IgD-negative memory B cell (primary cell): ENCODE measurements at regions not wholly inside any gene's neighbourhood (a gene's known extent, or its start where the extent isn't known, plus 50 kb on each side); places are given as distances from the start of the nearest gene placed in this dataset.
A peak's percentile ranks its signal among the peaks of the same experiment; 100 is the strongest.
"Not testable (repeated sequence)": the region's sequence is repeated elsewhere in the genome, so short reads cannot be mapped to it uniquely, and the experiment has no call there.

Source experiments
- H3K27ac Mint-ChIP-seq, 3 donors: one replicate each; pipeline ENCODE4 v1.8.0; 2020 to 2022; ENCODE audit warnings: mild to moderate bottlenecking in 3 of 3, mixed read lengths in 3 of 3, moderate library complexity in 1 of 3
- H3K27me3 Mint-ChIP-seq: one replicate; pipeline ENCODE4 v1.8.0; 2021; ENCODE audit warnings: mixed read lengths
- H3K36me3 Mint-ChIP-seq: one replicate; pipeline ENCODE4 v1.8.0; 2020; ENCODE audit warnings: mild to moderate bottlenecking, mixed read lengths
- H3K4me1 Mint-ChIP-seq, 3 donors: one replicate each; pipeline ENCODE4 v1.8.0; 2020 to 2022; ENCODE audit warnings: mixed read lengths in 3 of 3, mild to moderate bottlenecking in 1 of 3
- H3K4me3 Mint-ChIP-seq, 4 donors: one replicate each; pipeline ENCODE4 v1.8.0; 2020 to 2022; ENCODE audit warnings: mild to moderate bottlenecking in 4 of 4, mixed read lengths in 4 of 4, moderate library complexity in 3 of 4
- H3K9me3 Mint-ChIP-seq, 3 donors: one replicate each; pipeline ENCODE4 v1.8.0; 2020 to 2021; ENCODE audit warnings: mixed read lengths in 3 of 3, mild to moderate bottlenecking in 1 of 3

DNA sequence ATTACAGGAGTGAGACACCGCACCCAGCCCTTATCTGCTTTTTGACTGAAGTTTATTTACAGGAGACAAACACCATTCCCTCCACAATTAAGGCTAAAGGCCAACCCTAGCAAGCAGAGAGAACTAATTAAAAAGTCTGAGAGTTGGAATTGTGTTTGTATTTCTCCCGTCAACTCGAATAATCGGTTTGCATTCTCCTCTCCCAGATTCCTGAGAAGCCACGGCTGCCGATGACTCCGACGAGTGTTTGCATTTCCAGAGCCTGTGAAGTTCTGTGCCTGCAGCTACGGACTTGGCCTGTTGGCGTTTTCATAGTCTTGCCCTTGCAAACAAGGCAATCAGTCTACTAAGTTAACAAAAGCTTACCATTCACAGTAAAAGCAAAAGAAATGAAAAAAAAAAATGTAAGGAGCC lies 73.2 kb upstream of the NUP50 start:
- H3K4me1 Mint-ChIP-seq = no peaks in the 10 kb centered on the region
- H3K27me3 Mint-ChIP-seq = peaks cover 4% of the 10 kb centered on the region
- no peak overlapping the region for H3K27ac Mint-ChIP-seq
- no peaks in the 10 kb centered on the region for H3K9me3 Mint-ChIP-seq
- no peak overlapping the region for H3K4me3 Mint-ChIP-seq
- H3K36me3 Mint-ChIP-seq = no peaks in the 10 kb centered on the region

DNA sequence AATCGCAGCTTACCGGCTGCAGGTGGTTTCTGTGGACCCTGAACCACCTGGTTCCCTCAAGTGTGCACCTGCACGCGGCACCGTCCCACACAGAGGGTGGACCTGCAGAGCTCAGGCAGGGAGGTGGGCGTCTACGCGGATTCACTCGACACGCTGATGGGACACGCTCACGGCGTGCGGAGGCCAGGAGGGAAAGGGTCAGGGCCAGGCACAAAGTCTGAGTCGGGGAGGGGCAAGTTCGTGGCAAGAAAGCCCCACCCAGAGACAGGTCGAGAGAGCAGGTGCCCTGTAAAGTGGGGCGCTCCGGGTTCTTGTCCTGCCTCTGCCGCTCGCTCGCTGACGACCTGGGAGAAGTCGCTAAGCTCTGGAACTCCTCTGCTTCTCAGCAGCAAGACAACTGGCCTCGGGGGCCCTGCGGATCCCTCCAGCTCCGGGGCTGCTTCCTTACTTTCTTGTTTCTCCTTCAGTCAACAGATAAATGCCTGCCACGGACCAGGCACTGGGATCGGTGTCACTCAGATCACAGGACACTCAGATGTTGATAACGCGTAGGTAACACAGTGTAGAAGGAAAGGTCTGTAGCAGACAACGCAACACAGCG lies 72.4 kb upstream of the NUP50 start:
- no peaks in the 10 kb centered on the region for H3K36me3 Mint-ChIP-seq
- H3K27ac Mint-ChIP-seq = no peak overlapping the region
- H3K4me3 Mint-ChIP-seq = peak overlapping the region in 1 of 4 donors; percentile 63
- H3K9me3 Mint-ChIP-seq = no peaks in the 10 kb centered on the region
- no peaks in the 10 kb centered on the region for H3K4me1 Mint-ChIP-seq
- peaks cover 5% of the 10 kb centered on the region for H3K27me3 Mint-ChIP-seq

DNA sequence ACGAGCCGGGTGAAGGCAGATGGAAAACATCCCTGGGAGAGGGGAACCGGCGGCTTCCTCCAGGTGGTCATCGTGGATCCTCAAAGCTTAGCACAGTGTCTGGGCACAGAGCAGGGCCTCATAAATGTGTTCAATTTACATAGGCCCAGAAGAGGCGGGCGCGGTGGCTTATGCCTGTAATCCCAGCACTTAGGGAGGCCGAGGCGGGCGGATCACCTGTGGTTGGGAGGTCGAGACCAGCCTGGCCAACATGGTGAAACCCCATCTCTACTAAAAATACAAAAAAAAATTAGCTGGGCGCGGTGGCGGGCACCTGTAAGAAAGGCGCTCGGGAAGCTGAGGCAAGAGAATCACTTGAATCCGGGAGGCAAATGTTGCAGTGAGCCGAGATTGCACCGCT lies 71.8 kb upstream of the NUP50 start:
- H3K27me3 Mint-ChIP-seq, H3K4me3 Mint-ChIP-seq, H3K36me3 Mint-ChIP-seq, H3K4me1 Mint-ChIP-seq, H3K9me3 Mint-ChIP-seq, H3K27ac Mint-ChIP-seq: not testable (repeated sequence)

DNA sequence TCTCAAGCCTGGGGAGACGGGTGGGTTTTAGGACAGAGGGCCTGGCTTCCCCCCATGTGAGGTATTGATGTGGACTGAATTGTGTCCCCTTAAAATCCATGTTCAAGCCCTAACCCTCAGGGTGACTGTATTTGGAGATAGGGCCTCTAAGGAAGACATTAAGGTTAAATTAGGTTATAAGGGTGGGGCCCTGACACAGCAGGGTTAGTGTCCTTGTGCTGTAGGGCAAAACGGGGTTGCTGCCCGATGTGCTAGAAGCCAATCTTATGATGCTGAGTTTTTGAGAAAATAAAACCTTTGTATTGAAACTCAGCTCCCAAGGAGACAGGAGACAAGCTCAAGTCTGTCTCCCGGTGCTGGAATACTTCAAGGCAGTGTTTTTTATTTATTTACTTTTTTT lies 71.1 kb upstream of the NUP50 start:
- Mint-ChIP-seq H3K4me1 (no peaks in the 10 kb centered on the region), H3K27me3 (peaks cover 7% of the 10 kb centered on the region), H3K27ac (no peak overlapping the region), H3K9me3 (no peaks in the 10 kb centered on the region), H3K36me3 (no peaks in the 10 kb centered on the region), H3K4me3 (no peak overlapping the region)

DNA sequence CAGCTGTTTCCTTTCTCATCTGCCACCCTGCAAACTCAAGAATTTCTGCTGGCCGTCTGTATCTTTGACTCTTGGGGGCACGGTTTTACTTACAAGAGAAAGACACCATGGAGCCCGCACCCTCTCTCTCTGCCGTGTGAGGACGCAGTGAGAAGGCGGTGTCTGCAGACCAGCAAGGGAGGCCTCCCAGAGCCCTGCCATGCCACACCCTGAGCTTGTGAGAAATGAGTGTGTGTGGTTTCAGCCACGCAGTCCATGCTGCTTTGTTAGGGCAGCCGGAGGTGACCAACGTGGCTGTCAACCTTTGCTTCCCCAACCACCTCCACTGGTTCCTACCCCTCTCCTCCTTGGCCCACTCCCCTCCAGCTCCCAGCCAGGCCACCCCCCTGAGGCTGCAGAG lies 70.1 kb upstream of the NUP50 start:
- Mint-ChIP-seq H3K36me3 (no peaks in the 10 kb centered on the region), H3K27ac (no peak overlapping the region), H3K9me3 (no peaks in the 10 kb centered on the region), H3K27me3 (peaks cover 7% of the 10 kb centered on the region), H3K4me1 (no peaks in the 10 kb centered on the region), H3K4me3 (no peak overlapping the region)

DNA sequence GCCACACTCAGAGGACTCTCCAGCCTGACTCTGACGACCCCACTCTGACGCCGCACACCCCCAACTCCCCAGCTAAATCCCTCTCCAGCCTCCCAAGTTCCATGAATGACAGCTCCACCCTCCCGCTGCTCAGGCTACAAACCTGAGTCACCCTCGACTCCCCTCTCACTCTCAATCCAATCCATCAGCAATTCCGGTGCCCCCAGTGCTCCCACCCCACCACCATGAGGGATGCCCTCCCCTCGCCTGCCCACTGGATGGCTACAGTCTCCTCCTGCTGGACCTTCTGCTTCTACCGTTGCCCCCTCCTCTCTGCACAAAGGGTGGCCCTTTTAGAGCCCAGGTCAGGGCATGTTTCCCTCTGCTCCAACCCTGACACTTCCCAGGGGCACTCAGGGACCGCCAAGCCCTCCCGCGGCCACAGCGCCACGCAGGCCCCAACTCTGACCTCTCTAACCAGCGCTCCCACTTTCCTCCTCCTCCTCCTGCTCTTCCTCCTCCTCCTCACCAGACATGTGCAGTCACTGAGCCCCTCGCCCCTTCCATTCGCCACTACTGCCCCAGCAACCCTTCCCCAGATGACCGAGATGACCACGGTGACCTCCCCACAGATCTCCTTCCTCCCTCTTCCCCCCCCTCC lies 69.5 kb upstream of the NUP50 start:
- no peaks in the 10 kb centered on the region for H3K4me1 Mint-ChIP-seq
- H3K27ac Mint-ChIP-seq = no peak overlapping the region
- H3K9me3 Mint-ChIP-seq = no peaks in the 10 kb centered on the region
- H3K4me3 Mint-ChIP-seq = no peak overlapping the region
- peaks cover 7% of the 10 kb centered on the region for H3K27me3 Mint-ChIP-seq
- H3K36me3 Mint-ChIP-seq = no peaks in the 10 kb centered on the region

DNA sequence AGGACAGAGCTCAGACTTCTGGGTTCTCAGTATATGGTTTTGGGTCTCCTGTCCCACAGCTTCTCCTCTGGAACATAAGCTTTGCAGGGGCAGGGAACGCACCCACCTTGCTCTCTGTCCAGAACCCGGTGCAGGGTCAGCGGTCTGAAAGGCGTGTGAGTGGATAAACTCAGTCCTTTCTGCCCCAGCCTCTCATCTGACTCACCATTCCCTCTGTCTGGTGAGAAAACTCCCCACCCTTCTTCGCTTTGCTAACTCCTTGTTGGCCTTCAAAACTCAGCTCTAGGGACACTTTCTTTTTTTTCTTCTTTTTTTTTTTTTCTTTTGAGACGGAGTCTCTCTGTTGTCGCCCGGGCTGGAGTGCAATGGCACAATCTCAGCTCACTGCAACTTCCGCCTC lies 68.9 kb upstream of the NUP50 start:
- peaks cover 9% of the 10 kb centered on the region for H3K27me3 Mint-ChIP-seq
- no peaks in the 10 kb centered on the region for H3K9me3 Mint-ChIP-seq
- H3K4me3 Mint-ChIP-seq = peak overlapping the region in 1 of 4 donors; percentile 17
- no peak overlapping the region for H3K27ac Mint-ChIP-seq
- peaks cover 0 to 2% (median 0%) of the 10 kb centered on the region in 3 donors for H3K4me1 Mint-ChIP-seq
- no peaks in the 10 kb centered on the region for H3K36me3 Mint-ChIP-seq

DNA sequence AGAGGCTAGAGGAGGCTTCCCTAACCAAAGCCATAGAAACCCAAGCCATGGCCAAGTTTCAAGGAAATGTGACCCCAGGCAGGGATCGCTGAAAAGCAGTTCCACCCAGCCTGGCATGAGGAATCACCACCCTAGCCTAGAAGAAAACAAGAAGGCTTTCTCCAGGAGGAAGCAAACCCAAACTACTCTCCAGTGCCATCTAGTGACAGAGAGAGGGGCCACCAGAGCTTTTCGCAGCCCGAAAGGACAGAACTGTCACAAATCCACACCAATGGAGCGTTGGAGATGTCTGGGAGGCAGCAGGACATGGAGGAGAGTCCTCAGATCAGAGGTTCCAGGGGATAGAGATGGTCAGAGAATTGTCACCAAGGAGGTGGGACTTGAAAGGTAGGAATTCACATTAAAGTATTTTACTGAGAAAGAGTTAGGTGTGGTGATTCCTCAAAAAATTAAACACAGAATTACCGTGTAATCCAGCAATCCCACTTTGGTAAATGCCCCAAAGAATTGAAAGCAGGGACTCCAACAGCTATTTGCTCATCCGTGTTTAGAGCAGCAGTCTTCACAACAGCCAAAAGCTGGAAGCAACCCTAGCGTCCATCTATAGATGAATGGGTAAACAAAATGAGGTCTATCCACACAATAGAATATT lies 67.3 kb upstream of the NUP50 start:
- Mint-ChIP-seq H3K4me3 (peak overlapping the region in 1 of 4 donors; percentile 13), H3K9me3 (no peaks in the 10 kb centered on the region), H3K36me3 (no peaks in the 10 kb centered on the region), H3K27me3 (peaks cover 16% of the 10 kb centered on the region), H3K27ac (no peak overlapping the region), H3K4me1 (peaks cover 0 to 2% (median 0%) of the 10 kb centered on the region in 3 donors)

DNA sequence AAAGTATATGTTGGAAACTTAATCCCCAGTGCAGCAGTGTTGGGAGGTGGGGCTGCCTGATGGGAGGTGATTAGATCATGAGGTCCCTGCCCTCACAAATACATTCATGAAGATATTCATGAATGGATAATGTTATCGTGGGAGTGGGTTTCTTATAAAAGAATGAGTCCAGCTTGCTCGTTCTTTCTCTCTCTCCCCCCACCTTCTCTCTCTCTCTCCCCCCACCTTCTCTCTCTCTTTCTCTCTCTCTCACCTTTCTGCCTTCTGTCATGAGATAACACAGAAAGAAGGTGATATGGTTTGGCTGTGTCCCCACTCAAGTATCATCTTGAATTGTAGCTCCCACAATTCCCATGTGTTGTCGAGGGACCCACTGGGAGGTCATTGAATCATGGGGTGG lies 66.7 kb upstream of the NUP50 start:
- no peaks in the 10 kb centered on the region for H3K36me3 Mint-ChIP-seq
- H3K4me3 Mint-ChIP-seq = no peak overlapping the region
- no peaks in the 10 kb centered on the region for H3K9me3 Mint-ChIP-seq
- H3K4me1 Mint-ChIP-seq = peaks cover 0 to 3% (median 0%) of the 10 kb centered on the region in 3 donors
- peaks cover 22% of the 10 kb centered on the region for H3K27me3 Mint-ChIP-seq
- no peak overlapping the region for H3K27ac Mint-ChIP-seq

DNA sequence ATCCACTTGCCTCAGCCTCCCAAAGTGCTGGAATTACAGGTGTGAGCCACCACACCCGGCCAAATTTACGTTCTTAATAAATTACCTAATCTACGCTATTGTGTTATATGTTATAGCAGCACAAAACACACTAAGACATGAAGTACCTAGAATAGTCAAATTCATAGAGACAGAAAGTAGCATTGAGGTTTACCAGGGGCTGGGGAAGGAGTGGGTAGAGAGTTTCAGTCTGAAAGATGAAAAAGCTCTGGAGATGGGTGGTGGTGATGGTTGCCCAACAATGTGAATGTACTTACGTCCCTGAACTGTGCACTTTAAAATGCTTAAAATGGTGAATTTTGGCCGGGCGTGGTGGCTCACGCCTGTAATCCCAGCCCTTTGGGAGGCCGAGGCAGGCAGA lies 65.7 kb upstream of the NUP50 start:
- Mint-ChIP-seq H3K27me3 (peaks cover 26% of the 10 kb centered on the region), H3K4me3 (no peak overlapping the region), H3K27ac (no peak overlapping the region), H3K9me3 (no peaks in the 10 kb centered on the region), H3K36me3 (no peaks in the 10 kb centered on the region), H3K4me1 (peaks cover 0 to 3% (median 0%) of the 10 kb centered on the region in 3 donors)

DNA sequence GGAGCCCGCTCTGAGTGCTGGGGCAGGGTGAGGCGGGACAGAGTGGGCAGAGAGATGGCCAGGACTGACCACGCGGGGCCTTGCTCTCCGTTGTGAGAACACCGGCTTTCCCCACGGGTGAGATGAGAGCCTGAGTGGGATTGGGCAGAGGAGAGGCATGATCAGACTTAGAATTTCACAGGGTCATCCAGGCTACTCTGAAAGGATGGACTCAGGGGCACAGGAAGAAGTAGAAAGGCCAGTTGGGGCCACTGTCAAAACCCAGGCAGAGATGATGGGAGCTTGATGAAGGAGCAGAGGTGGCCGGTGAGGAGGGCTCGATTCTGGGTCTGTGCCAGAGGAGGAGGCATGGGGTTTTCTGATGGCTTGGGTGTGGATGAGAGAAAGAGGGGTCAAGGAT lies 63.8 kb upstream of the NUP50 start:
- no peaks in the 10 kb centered on the region for H3K36me3 Mint-ChIP-seq
- H3K4me1 Mint-ChIP-seq = peaks cover 0 to 3% (median 0%) of the 10 kb centered on the region in 3 donors
- no peaks in the 10 kb centered on the region for H3K9me3 Mint-ChIP-seq
- peak overlapping the region in 1 of 4 donors; percentile 25 for H3K4me3 Mint-ChIP-seq
- H3K27ac Mint-ChIP-seq = no peak overlapping the region
- H3K27me3 Mint-ChIP-seq = peaks cover 26% of the 10 kb centered on the region

DNA sequence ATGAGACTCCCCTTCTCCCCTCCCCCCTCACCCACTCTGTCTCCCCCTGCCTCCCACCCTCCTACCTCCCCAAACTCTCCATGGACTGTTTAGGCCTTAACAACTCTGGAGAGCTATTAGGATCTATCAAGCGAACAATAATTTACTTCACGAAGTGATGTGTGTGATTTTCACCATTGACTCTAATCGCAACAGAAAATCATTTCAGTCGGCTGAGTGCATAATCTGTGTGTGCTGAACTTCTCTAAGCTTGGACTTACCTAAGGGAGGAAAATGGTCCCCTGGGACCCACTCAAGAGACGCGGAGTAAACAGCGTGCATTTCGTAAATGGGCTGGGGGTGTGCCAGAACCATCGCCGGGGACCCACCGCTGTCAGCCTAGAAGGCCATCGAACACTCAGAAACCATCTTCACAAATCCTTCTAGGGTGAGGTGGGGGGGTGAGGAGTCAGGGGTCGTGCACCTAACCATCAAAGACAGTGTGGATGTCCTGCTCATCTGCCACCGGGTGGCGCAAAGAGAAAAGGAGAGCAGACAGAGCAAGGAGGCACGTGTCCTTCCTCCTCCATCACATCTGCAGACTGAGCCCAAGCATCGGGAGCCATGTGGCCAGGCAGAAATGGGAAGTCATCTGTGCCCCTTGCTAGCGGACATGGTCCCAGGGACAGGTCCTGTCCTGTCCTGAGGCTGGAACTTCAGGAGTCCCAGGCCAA lies 62.1 kb upstream of the NUP50 start:
- no peak overlapping the region for H3K4me3 Mint-ChIP-seq
- no peak overlapping the region for H3K27ac Mint-ChIP-seq
- H3K36me3 Mint-ChIP-seq = no peaks in the 10 kb centered on the region
- H3K27me3 Mint-ChIP-seq = peaks cover 24% of the 10 kb centered on the region
- H3K9me3 Mint-ChIP-seq = no peaks in the 10 kb centered on the region
- H3K4me1 Mint-ChIP-seq = peaks cover 0 to 3% (median 0%) of the 10 kb centered on the region in 3 donors

DNA sequence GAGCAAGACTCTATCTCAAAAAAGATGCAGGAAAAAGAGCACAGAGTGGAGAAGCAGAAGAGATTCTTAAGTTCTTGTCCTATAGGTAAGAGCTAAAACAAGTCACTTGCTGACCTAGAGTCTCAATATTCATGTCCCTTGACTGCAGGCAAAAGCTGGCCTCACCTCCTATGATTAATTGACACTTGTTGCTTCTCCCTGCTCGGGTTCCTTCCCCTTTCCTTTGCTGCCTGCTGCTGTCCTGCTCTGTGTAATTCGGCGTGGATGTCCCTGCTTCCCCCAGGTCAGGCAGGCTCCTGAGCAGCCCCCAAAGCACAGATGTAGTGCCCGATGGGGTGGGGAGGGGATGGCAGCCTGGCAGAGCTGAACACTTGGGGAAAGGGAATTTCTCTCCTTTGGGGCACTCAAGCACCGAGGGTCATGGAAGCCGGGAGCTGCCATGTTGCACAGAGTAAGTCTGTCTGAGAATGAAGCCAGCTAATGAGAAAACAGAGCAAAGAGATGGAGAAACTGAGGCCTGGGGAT lies 60.8 kb upstream of the NUP50 start:
- Mint-ChIP-seq H3K36me3 (no peaks in the 10 kb centered on the region), H3K27me3 (peaks cover 22% of the 10 kb centered on the region), H3K9me3 (no peaks in the 10 kb centered on the region), H3K27ac (no peak overlapping the region), H3K4me3 (no peak overlapping the region), H3K4me1 (peaks cover 0 to 3% (median 0%) of the 10 kb centered on the region in 3 donors)

DNA sequence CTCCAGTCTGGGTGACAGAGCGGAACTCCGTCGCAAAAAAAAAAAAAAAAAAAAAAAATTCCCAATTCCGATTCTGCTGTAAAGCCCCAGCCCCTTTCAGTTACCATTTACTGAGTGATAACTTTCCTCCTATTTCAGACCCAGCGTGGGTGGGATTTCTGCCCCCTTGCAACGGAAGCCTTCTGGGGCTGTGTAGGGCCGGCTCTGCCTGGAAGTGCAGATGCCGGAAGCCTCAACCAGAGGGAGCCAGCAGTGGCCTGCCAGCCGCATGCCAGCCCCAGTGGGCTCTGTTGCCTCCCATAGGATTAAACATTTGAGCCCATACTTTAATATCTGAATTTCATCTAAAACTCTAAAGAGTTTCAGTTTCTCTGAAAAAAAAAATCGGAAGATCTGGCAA lies 60.0 kb upstream of the NUP50 start:
- peaks cover 22% of the 10 kb centered on the region for H3K27me3 Mint-ChIP-seq
- H3K27ac Mint-ChIP-seq = peak overlapping the region in 1 of 3 donors; percentile 67
- no peak overlapping the region for H3K4me3 Mint-ChIP-seq
- H3K4me1 Mint-ChIP-seq = peaks cover 0 to 3% (median 0%) of the 10 kb centered on the region in 3 donors
- H3K36me3 Mint-ChIP-seq = no peaks in the 10 kb centered on the region
- H3K9me3 Mint-ChIP-seq = no peaks in the 10 kb centered on the region

DNA sequence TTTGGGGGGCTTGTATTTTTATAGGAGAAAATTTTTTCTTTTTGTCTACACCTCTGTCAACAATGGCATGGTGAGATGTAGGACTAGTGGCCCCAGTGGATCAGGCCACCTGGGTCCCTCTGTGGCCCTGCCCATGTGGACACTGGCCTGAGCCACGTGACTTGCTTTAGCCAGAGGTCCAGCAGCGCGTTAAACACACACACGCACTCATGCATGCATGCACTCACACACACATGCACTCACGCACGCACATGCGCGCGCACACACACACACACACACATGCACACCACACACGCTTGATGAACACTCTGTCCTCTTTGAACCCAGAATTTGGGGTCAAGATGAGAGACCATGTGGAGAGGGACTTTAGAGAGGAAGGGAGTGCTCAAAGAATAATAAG lies 59.4 kb upstream of the NUP50 start:
- Mint-ChIP-seq H3K9me3 (no peaks in the 10 kb centered on the region), H3K27ac (no peak overlapping the region), H3K27me3 (peaks cover 22% of the 10 kb centered on the region), H3K36me3 (no peaks in the 10 kb centered on the region), H3K4me3 (no peak overlapping the region), H3K4me1 (peaks cover 0 to 3% (median 0%) of the 10 kb centered on the region in 3 donors)
